SU-DHL-6 (cell line): ENCODE measurements at regions not wholly inside any gene's neighbourhood (a gene's known extent, or its start where the extent isn't known, plus 50 kb on each side); places are given as distances from the start of the nearest gene placed in this dataset.

Source experiments
- H2AFZ ChIP-seq: fragments of 200-600 bp; sonication (generic); 2 replicates; pipeline ENCODE4 v1.6.1; 2014; ENCODE audit warnings: low read depth, mild to moderate bottlenecking, moderate library complexity, mixed read lengths, antibody characterized with exemption, low read length; ENCODE audit not compliant: severe bottlenecking
- H3F3A ChIP-seq: fragments of 200-600 bp; shearing (Covaris generic); 2 replicates; pipeline ENCODE4 v1.6.0; 2016; ENCODE audit warnings: antibody characterized with exemption, mild to moderate bottlenecking; ENCODE audit not compliant: insufficient read depth
- H3K27ac ChIP-seq: fragments of 200-600 bp; sonication (generic); 2 replicates; pipeline ENCODE4 v1.5.1; 2016; ENCODE audit warnings: low read depth, mild to moderate bottlenecking, low read length, moderate library complexity, mixed read lengths
- H3K27me3 ChIP-seq: fragments of 200-600 bp; sonication (generic), shearing (Covaris generic); 2 replicates; pipeline ENCODE4 v1.6.0; 2014; ENCODE audit warnings: mild to moderate bottlenecking, low read length
- H3K36me3 ChIP-seq: fragments of 200-600 bp; sonication (generic); 2 replicates; pipeline ENCODE4 v1.6.1; 2014; ENCODE audit warnings: mild to moderate bottlenecking, low read length, mixed read lengths
- H3K4me2 ChIP-seq: fragments of 300-600, 200-600 bp; shearing (Covaris generic), sonication (generic); 2 replicates; pipeline ENCODE4 v1.6.0; 2014; ENCODE audit warnings: low read length, low read depth, mild to moderate bottlenecking; ENCODE audit not compliant: poor library complexity, severe bottlenecking
- H3K4me3 ChIP-seq: fragments of 200-600 bp; sonication (generic); 2 replicates; pipeline ENCODE4 v1.5.1; 2014; ENCODE audit warnings: antibody characterized with exemption, low read length, mild to moderate bottlenecking, mixed read lengths; ENCODE audit not compliant: insufficient read depth, poor library complexity, severe bottlenecking
- H3K79me2 ChIP-seq: fragments of 200-600 bp; sonication (generic); 2 replicates; pipeline ENCODE4 v1.6.1; 2014; ENCODE audit warnings: mild to moderate bottlenecking, low read length, moderate library complexity; ENCODE audit not compliant: insufficient read depth
- H3K9ac ChIP-seq: fragments of 200-600 bp; sonication (generic); 2 replicates; pipeline ENCODE4 v1.7.0; 2014; ENCODE audit warnings: mild to moderate bottlenecking, low read length
- H3K9me2 ChIP-seq: fragments of 200-600 bp; sonication (generic); replicated peaks from 2 replicates; pipeline ENCODE4 v1.6.1; 2014; ENCODE audit warnings: low read length; ENCODE audit not compliant: insufficient read depth
- H3K9me3 ChIP-seq: fragments of 200-600 bp; sonication (generic); 2 replicates; pipeline ENCODE4 v1.6.1; 2014; ENCODE audit warnings: low read length, mixed read lengths; ENCODE audit not compliant: insufficient read depth
- H4K20me1 ChIP-seq: fragments of 200-600 bp; sonication (generic); 2 replicates; pipeline ENCODE4 v1.6.1; 2014; ENCODE audit warnings: low read depth, mild to moderate bottlenecking, antibody characterized with exemption, low read length, moderate library complexity, mixed read lengths
- EZH2phosphoT487 ChIP-seq: fragments of 200-600 bp; sonication (generic), shearing (Covaris generic); conservative IDR thresholded peaks from 2 replicates; pipeline ENCODE4 v1.6.1; 2018; ENCODE audit warnings: mild to moderate bottlenecking, antibody characterized with exemption, low read length, moderate library complexity, mixed read lengths
- TF ChIP-seq, protein P1 (sequence below): fragments of 200-600 bp; sonication (generic); IDR thresholded peaks from one replicate; pipeline ENCODE4 v1.5.1; 2017; ENCODE audit warnings: antibody characterized with exemption, mild to moderate bottlenecking, low read length, moderate library complexity; ENCODE audit not compliant: insufficient read depth, poor library complexity, severe bottlenecking

DNA sequence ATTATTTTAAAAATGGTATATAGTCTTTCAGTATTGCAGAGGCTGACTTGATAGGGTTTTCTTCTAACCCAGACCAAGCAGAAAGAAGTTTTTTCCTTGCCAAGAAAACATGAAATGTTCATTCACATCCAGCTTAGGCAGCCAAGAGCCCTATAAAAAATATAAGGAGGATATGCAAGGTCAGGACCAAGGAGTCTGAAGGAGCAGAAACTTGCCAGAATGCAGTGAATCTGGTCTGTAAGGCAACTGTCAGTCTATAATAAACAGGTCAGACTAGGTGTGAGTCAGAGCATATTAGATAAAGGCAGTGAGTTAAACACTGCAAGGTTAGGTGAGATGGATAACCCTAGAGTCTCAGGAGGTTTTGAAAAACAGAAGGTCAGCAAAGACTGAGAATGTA lies 645.5 kb downstream of the C12orf50 start:
- no peak overlapping the region for H2AFZ ChIP-seq
- H3K4me3 ChIP-seq: no peak overlapping the region
- H3K4me2 ChIP-seq: no peak overlapping the region
- H4K20me1 ChIP-seq: no peaks in the 10 kb centered on the region
- no peaks in the 10 kb centered on the region for H3K9me3 ChIP-seq
- no peaks in the 10 kb centered on the region for H3K36me3 ChIP-seq
- H3K79me2 ChIP-seq: no peaks in the 10 kb centered on the region
- no peak for TF ChIP-seq EZH2phosphoT487
- TF ChIP-seq, protein P1, sequence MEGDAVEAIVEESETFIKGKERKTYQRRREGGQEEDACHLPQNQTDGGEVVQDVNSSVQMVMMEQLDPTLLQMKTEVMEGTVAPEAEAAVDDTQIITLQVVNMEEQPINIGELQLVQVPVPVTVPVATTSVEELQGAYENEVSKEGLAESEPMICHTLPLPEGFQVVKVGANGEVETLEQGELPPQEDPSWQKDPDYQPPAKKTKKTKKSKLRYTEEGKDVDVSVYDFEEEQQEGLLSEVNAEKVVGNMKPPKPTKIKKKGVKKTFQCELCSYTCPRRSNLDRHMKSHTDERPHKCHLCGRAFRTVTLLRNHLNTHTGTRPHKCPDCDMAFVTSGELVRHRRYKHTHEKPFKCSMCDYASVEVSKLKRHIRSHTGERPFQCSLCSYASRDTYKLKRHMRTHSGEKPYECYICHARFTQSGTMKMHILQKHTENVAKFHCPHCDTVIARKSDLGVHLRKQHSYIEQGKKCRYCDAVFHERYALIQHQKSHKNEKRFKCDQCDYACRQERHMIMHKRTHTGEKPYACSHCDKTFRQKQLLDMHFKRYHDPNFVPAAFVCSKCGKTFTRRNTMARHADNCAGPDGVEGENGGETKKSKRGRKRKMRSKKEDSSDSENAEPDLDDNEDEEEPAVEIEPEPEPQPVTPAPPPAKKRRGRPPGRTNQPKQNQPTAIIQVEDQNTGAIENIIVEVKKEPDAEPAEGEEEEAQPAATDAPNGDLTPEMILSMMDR: no peak
- no peak overlapping the region for H3K27ac ChIP-seq
- H3K9ac ChIP-seq: no peak overlapping the region
- no peaks in the 10 kb centered on the region for H3K27me3 ChIP-seq
- no peaks in the 10 kb centered on the region for H3F3A ChIP-seq
- H3K9me2 ChIP-seq: no peaks in the 10 kb centered on the region

DNA sequence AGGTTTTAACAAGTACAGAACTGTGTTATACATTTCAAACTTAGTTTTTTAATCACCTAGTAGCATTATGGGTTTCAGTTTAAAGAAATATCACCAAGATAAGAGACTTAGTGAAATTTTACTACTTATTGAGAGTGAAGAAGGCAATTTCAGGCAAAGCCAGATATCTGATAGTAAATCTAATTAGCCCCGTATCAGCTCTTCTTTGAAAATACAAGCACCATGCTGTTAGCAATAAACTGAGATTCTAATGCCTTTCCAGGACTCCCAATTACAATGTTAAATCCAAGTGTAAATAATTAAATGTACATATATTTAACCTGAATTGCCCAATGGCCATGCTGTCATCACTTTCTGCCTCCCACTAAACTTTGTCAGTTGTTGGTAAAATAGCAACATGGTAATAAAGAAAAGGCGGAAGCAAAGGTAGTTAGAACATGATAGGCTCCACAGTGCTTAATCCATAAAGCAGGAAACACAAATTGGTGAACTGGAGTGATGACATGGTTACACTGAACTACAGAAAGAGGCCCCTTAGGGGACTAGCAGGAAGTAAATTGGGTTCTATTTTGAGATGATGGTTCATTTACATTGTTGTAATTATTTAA lies 646.1 kb downstream of the C12orf50 start:
- Histone ChIP-seq H3K9me3 (no peaks in the 10 kb centered on the region), H3K9ac (no peak overlapping the region), H3K4me2 (no peak overlapping the region), H3F3A (no peaks in the 10 kb centered on the region), H3K9me2 (no peaks in the 10 kb centered on the region), H2AFZ (no peak overlapping the region), H3K27ac (no peak overlapping the region), H3K27me3 (no peaks in the 10 kb centered on the region), H3K4me3 (no peak overlapping the region), H3K36me3 (no peaks in the 10 kb centered on the region), H4K20me1 (no peaks in the 10 kb centered on the region), H3K79me2 (no peaks in the 10 kb centered on the region)
- TF ChIP-seq, protein P1: no peak
- TF ChIP-seq EZH2phosphoT487: no peak

DNA sequence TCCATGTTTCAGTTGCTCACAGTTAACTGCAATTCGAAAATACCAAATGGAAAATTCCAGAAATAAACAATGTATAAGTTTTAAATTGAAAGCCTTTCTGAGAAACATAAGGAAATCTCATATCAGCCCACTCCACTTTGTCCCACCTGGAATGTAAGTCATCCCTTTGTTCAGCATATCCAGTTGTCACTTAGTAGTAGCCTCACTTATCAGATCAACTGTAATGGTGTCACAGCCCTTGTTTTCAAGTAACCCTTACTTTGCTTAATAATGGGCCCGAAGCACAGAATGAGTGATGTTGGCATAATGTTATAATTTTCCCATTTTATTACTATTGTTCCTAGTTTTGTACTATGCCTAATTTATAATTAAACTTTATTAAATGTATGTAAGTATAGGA lies 646.8 kb downstream of the C12orf50 start:
- Histone ChIP-seq H3K9me2 (no peaks in the 10 kb centered on the region), H3K9me3 (no peaks in the 10 kb centered on the region), H2AFZ (no peak overlapping the region), H3K27me3 (no peaks in the 10 kb centered on the region), H3K4me3 (no peak overlapping the region), H3K4me2 (no peak overlapping the region), H3K9ac (no peak overlapping the region), H3F3A (no peaks in the 10 kb centered on the region), H4K20me1 (no peaks in the 10 kb centered on the region), H3K27ac (no peak overlapping the region), H3K36me3 (no peaks in the 10 kb centered on the region), H3K79me2 (no peaks in the 10 kb centered on the region)
- no peak for TF ChIP-seq EZH2phosphoT487
- TF ChIP-seq, protein P1: no peak

DNA sequence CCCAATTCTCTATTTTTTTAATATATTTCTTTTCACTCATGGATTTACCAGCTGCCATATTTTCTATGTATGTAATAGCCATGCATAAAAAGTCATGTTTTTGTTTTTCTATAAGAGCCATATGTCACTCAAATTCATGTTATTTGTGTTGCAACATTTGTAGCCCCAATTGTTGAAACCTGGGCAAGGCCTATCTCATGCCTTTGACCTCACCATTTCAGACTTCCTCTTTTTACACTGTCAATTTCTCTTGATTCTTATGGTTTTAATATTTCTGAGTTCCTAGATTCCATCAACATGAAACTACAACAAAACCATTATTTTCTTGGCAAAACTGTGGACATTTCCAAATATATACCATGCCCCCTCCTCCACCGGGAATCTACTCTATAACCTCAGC lies 647.5 kb downstream of the C12orf50 start:
- Histone ChIP-seq H3K27ac (no peak overlapping the region), H3K4me3 (no peak overlapping the region), H3K79me2 (no peaks in the 10 kb centered on the region), H3K9ac (no peak overlapping the region), H3K9me3 (no peaks in the 10 kb centered on the region), H3K4me2 (no peak overlapping the region), H3K27me3 (no peaks in the 10 kb centered on the region), H3F3A (no peaks in the 10 kb centered on the region), H4K20me1 (no peaks in the 10 kb centered on the region), H3K9me2 (no peaks in the 10 kb centered on the region), H2AFZ (no peak overlapping the region), H3K36me3 (no peaks in the 10 kb centered on the region)
- TF ChIP-seq EZH2phosphoT487: no peak
- TF ChIP-seq, protein P1: no peak
